ENCODE measurements at regions not wholly inside any gene's neighbourhood (a gene's known extent, or its start where the extent isn't known, plus 50 kb on each side); places are given as distances from the start of the nearest gene placed in this dataset.

GRCh38 chr20:12305188-12305950 is 387.7 kb downstream of the BTBD3 start:
- no peak for DNase-seq

GRCh38 chr20:12306107-12306506 is 388.4 kb downstream of the BTBD3 start:
- DNase-seq = no peak

GRCh38 chr20:12311094-12311865 is 393.6 kb downstream of the BTBD3 start:
- DNase-seq = no peak

GRCh38 chr20:12315652-12316051 is 398.0 kb downstream of the BTBD3 start:
- no peak for DNase-seq

GRCh38 chr20:12316794-12317193 is 399.1 kb downstream of the BTBD3 start:
- DNase-seq = no peak

GRCh38 chr20:12317433-12317832 is 399.7 kb downstream of the BTBD3 start:
- DNase-seq = no peak

GRCh38 chr20:12318043-12318442 is 400.4 kb downstream of the BTBD3 start:
- DNase-seq = no peak

- no peak for DNase-seq
These were observed 404.0 kb downstream of the BTBD3 start for GRCh38 chr20:12321736-12322135.

- DNase-seq = no peak
These were observed 409.5 kb downstream of the BTBD3 start for GRCh38 chr20:12327205-12327604.

- DNase-seq = no peak
These were observed 413.5 kb downstream of the BTBD3 start for GRCh38 chr20:12331236-12331635.

GRCh38 chr20:12337601-12338000 is 419.9 kb downstream of the BTBD3 start:
- no peak for DNase-seq

GRCh38 chr20:12345978-12346377 is 428.3 kb downstream of the BTBD3 start:
- DNase-seq = no peak

- DNase-seq = no peak
These were observed 436.1 kb downstream of the BTBD3 start for GRCh38 chr20:12353842-12354241.

GRCh38 chr20:12354725-12355124 is 437.0 kb downstream of the BTBD3 start:
- no peak for DNase-seq

GRCh38 chr20:12355185-12355584 is 437.5 kb downstream of the BTBD3 start:
- no peak for DNase-seq

GRCh38 chr20:12358006-12358654 is 440.4 kb downstream of the BTBD3 start:
- DNase-seq = no peak

GRCh38 chr20:12358655-12359009 is 440.9 kb downstream of the BTBD3 start:
- no peak for DNase-seq

GRCh38 chr20:12371990-12372389 is 454.3 kb downstream of the BTBD3 start:
- DNase-seq = no peak

- no peak for DNase-seq
These were observed 454.9 kb downstream of the BTBD3 start for GRCh38 chr20:12372557-12372956.

GRCh38 chr20:12375967-12376366 is 458.3 kb downstream of the BTBD3 start:
- DNase-seq = no peak

- DNase-seq = no peak
These were observed 466.1 kb downstream of the BTBD3 start for GRCh38 chr20:12383821-12384220.

- DNase-seq = no peak
These were observed 469.1 kb downstream of the BTBD3 start for GRCh38 chr20:12386821-12387220.

- no peak for DNase-seq
These were observed 473.4 kb downstream of the BTBD3 start for GRCh38 chr20:12391099-12391498.

GRCh38 chr20:12394786-12395185 is 477.1 kb downstream of the BTBD3 start:
- no peak for DNase-seq

Data from inflammatory macrophage treated with lipopolysaccharide for 4 hours (primary cell).